Amniotic stem cell (primary cell): ENCODE measurements at regions not wholly inside any gene's neighbourhood (a gene's known extent, or its start where the extent isn't known, plus 50 kb on each side); places are given as distances from the start of the nearest gene placed in this dataset.
"Not testable (repeated sequence)": the region's sequence is repeated elsewhere in the genome, so short reads cannot be mapped to it uniquely, and the experiment has no call there.

Experiments used
- DNase-seq: peaks from one replicate; lab custom pipeline; 2025; lab: John Stamatoyannopoulos, UW

- no peak for DNase-seq
Measured at GRCh38 chr6:21772477-21772876, 178.9 kb downstream of the SOX4 start.

- DNase-seq, result no peak
Measured at GRCh38 chr6:21772884-21773575, 179.5 kb downstream of the SOX4 start.

- DNase-seq, result no peak
Measured at GRCh38 chr6:21773576-21773968, 180.0 kb downstream of the SOX4 start.

- no peak for DNase-seq
Measured at GRCh38 chr6:21777846-21778245, 184.3 kb downstream of the SOX4 start.

- no peak for DNase-seq
Measured at GRCh38 chr6:21780141-21780540, 186.6 kb downstream of the SOX4 start.

- no peak for DNase-seq
Measured at GRCh38 chr6:21780679-21781078, 187.1 kb downstream of the SOX4 start.

- DNase-seq, result no peak
Measured at GRCh38 chr6:21781128-21781527, 187.6 kb downstream of the SOX4 start.

GRCh38 chr6:21785164-21785563, 191.6 kb downstream of the SOX4 start:
- no peak for DNase-seq

GRCh38 chr6:21791056-21791455, 197.5 kb downstream of the SOX4 start:
- DNase-seq, result no peak

- no peak for DNase-seq
Measured at GRCh38 chr6:21791581-21791980, 198.0 kb downstream of the SOX4 start.

GRCh38 chr6:21792177-21792576, 198.6 kb downstream of the SOX4 start:
- no peak for DNase-seq

GRCh38 chr6:21796979-21797378, 203.4 kb downstream of the SOX4 start:
- not testable (repeated sequence) for DNase-seq

GRCh38 chr6:21798468-21798867, 204.9 kb downstream of the SOX4 start:
- no peak for DNase-seq

- no peak for DNase-seq
Measured at GRCh38 chr6:21800330-21800729, 206.8 kb downstream of the SOX4 start.

- DNase-seq, result no peak
Measured at GRCh38 chr6:21800948-21801438, 207.4 kb downstream of the SOX4 start.

GRCh38 chr6:21801446-21802174, 208.1 kb downstream of the SOX4 start:
- no peak for DNase-seq

GRCh38 chr6:21802175-21802822, 208.7 kb downstream of the SOX4 start:
- no peak for DNase-seq

GRCh38 chr6:21804941-21805610, 211.5 kb downstream of the SOX4 start:
- no peak for DNase-seq

- no peak for DNase-seq
Measured at GRCh38 chr6:21807299-21808044, 213.9 kb downstream of the SOX4 start.

- no peak for DNase-seq
Measured at GRCh38 chr6:21808045-21808470, 214.5 kb downstream of the SOX4 start.

GRCh38 chr6:21808551-21809242, 215.1 kb downstream of the SOX4 start:
- no peak for DNase-seq
